Glomerular visceral epithelial cell (primary cell): ENCODE measurements at regions not wholly inside any gene's neighbourhood (a gene's known extent, or its start where the extent isn't known, plus 50 kb on each side); places are given as distances from the start of the nearest gene placed in this dataset.
"Not testable (repeated sequence)": the region's sequence is repeated elsewhere in the genome, so short reads cannot be mapped to it uniquely, and the experiment has no call there.

ENCODE experiments used
- DNase-seq: peaks from one replicate; pipeline ENCODE4 v3.0.0-alpha.2; 2016; ENCODE audit errors: extremely low spot score

DNA sequence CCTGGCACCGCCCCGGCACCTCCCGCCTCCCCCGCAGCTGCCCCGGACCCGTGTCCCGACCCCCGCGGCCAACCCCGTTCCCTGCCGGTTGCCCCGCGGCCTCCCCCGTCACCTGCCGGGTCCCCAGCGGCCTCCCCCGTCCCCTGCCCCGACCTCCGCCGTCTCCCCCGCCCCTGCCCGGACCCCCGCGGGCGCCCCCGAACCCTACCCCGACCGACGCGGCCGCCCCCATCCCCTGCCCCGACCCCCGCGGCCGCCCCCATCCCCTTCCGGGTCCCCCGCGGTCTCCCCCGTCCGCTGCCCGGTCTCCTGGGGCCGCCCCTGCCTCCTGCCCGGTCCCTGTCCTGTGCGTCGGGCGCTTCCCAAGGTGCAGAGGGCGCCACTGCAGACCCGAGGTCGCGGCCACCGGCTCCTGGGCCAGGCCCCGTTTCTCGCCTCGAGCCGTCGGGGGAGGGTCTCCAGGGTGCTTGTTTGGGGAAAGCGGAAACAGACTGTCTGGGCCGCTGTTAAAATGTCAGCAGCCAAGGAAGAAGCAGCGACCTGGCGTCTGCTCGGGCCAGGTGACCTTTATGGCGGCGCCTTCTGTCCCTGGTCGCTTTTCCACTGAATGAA, 51.6 kb upstream of the APOD start:
- not testable (repeated sequence) for DNase-seq

DNA sequence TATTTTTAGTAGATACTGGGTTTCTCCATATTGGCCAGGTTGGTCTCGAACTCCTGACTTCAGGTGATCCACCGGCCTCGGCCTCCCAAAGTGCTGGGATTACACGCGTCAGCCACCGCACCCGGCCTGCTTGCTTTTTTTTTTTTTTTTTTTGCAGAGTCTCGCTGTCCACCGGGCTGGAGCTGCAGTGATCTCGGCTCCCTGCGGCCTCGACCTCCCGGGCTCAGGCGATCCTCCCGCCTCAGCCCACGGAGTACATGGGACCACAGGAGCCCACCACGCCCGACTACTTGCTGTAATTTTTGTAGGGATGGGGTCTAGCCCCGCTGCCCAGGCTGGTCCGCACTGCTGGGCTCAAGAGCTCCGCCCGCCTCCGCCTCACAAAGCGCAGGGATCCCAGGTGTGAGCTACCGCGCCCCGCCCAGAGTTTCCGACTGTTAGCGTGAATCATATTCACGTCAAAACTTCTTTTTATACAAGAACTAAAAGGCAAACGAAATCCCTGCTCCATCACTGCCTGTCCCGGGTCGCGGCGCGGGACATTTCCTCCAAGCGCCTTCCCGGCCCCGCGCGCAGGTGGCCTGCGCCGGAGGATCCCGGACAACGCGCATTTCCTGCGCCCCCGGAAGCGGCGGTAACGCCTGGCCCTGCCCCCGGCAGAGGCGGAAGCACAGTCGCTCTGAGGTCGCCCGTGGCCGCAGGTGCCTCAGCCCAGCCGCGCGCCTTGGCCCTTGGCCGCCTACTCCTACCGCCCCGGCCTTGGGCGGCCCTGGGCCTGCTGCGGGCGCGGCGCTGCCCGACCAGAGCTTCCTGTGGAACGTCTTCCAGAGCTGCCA, 50.9 kb upstream of the APOD start:
- DNase-seq, result not testable (repeated sequence)
